ENCODE measurements at regions not wholly inside any gene's neighbourhood (a gene's known extent, or its start where the extent isn't known, plus 50 kb on each side); places are given as distances from the start of the nearest gene placed in this dataset.

- DNase-seq (ENCODE audit: low spot score): no peak
Observed at GRCh38 chr12:87160848-87161601, 868.2 kb downstream of the C12orf50 start.

- peak; percentile 58 for DNase-seq (ENCODE audit: low spot score)
Observed at GRCh38 chr12:87157791-87158190, 871.4 kb downstream of the C12orf50 start.

- no peak for DNase-seq (ENCODE audit: low spot score)
Observed at GRCh38 chr12:87155621-87156020, 873.6 kb downstream of the C12orf50 start.

- DNase-seq (ENCODE audit: low spot score): no peak
Observed at GRCh38 chr12:87152841-87153528, 876.2 kb downstream of the C12orf50 start.

GRCh38 chr12:87152075-87152474 is 877.1 kb downstream of the C12orf50 start:
- no peak for DNase-seq (ENCODE audit: low spot score)

GRCh38 chr12:87150969-87151662 is 878.1 kb downstream of the C12orf50 start:
- DNase-seq (ENCODE audit: low spot score): no peak

GRCh38 chr12:87142342-87142741 is 886.2 kb upstream of the MGAT4C start:
- no peak for DNase-seq (ENCODE audit: low spot score)

GRCh38 chr12:87141091-87141490 is 884.9 kb upstream of the MGAT4C start:
- DNase-seq (ENCODE audit: low spot score): no peak

- no peak for DNase-seq (ENCODE audit: low spot score)
Observed at GRCh38 chr12:87140262-87140661, 884.1 kb upstream of the MGAT4C start.

- DNase-seq (ENCODE audit: low spot score): no peak
Observed at GRCh38 chr12:87137220-87137619, 881.0 kb upstream of the MGAT4C start.

- DNase-seq (ENCODE audit: low spot score): no peak
Observed at GRCh38 chr12:87136330-87136976, 880.3 kb upstream of the MGAT4C start.

GRCh38 chr12:87127272-87127671 is 871.1 kb upstream of the MGAT4C start:
- peak; percentile 17 for DNase-seq (ENCODE audit: low spot score)

GRCh38 chr12:87121896-87122295 is 865.7 kb upstream of the MGAT4C start:
- no peak for DNase-seq (ENCODE audit: low spot score)

GRCh38 chr12:87120440-87120839 is 864.2 kb upstream of the MGAT4C start:
- no peak for DNase-seq (ENCODE audit: low spot score)

GRCh38 chr12:87119713-87120112 is 863.5 kb upstream of the MGAT4C start:
- DNase-seq (ENCODE audit: low spot score): no peak

GRCh38 chr12:87117526-87117925 is 861.3 kb upstream of the MGAT4C start:
- DNase-seq (ENCODE audit: low spot score): no peak

GRCh38 chr12:87116780-87117179 is 860.6 kb upstream of the MGAT4C start:
- no peak for DNase-seq (ENCODE audit: low spot score)

GRCh38 chr12:87112571-87113345 is 856.6 kb upstream of the MGAT4C start:
- DNase-seq (ENCODE audit: low spot score): no peak

GRCh38 chr12:87107766-87108165 is 851.6 kb upstream of the MGAT4C start:
- DNase-seq (ENCODE audit: low spot score): no peak

- no peak for DNase-seq (ENCODE audit: low spot score)
Observed at GRCh38 chr12:87107270-87107669, 851.1 kb upstream of the MGAT4C start.

- DNase-seq (ENCODE audit: low spot score): no peak
Observed at GRCh38 chr12:87096082-87096585, 839.9 kb upstream of the MGAT4C start.

- no peak for DNase-seq (ENCODE audit: low spot score)
Observed at GRCh38 chr12:87094356-87094755, 838.2 kb upstream of the MGAT4C start.
